H9 (cell line): ENCODE measurements at regions not wholly inside any gene's neighbourhood (a gene's known extent, or its start where the extent isn't known, plus 50 kb on each side); places are given as distances from the start of the nearest gene placed in this dataset.

ENCODE experiments used
- DNase-seq: peaks from one replicate; pipeline ENCODE4 v3.0.0-alpha.2; 2017
- H2AFZ ChIP-seq: one replicate; pipeline ENCODE4 v1.6.1; 2013; ENCODE audit warnings: mild to moderate bottlenecking, low read length, control low read depth, moderate library complexity
- H2AK5ac ChIP-seq: 2 replicates; pipeline ENCODE4 v1.6.1; 2013; ENCODE audit warnings: low read length, control low read depth, mixed read lengths; ENCODE audit not compliant: insufficient read length
- H2BK120ac ChIP-seq: one replicate; pipeline ENCODE4 v1.6.1; 2013; ENCODE audit warnings: low read depth, mild to moderate bottlenecking, low read length, control low read depth, inconsistent platforms; ENCODE audit not compliant: poor library complexity, severe bottlenecking
- H2BK12ac ChIP-seq: 2 replicates; pipeline ENCODE4 v1.6.1; 2013; ENCODE audit warnings: low read length, control low read depth, mixed read lengths, low read depth; ENCODE audit not compliant: insufficient read length
- H2BK15ac ChIP-seq: 2 replicates; pipeline ENCODE4 v1.6.1; 2013; ENCODE audit warnings: low read depth, low read length, control low read depth
- H2BK20ac ChIP-seq: one replicate; pipeline ENCODE4 v1.6.1; 2013; ENCODE audit warnings: low read depth, mild to moderate bottlenecking, low read length, control low read depth, inconsistent platforms; ENCODE audit not compliant: poor library complexity, severe bottlenecking
- H2BK5ac ChIP-seq: 2 replicates; pipeline ENCODE4 v1.6.1; 2013; ENCODE audit warnings: low read length, control low read depth, mixed read lengths; ENCODE audit not compliant: insufficient read length
- H3K14ac ChIP-seq: 2 replicates; pipeline ENCODE4 v1.6.1; 2013; ENCODE audit warnings: low read length, control low read depth; ENCODE audit not compliant: insufficient read depth
- H3K18ac ChIP-seq: 2 replicates; pipeline ENCODE4 v1.6.1; 2013; ENCODE audit warnings: low read depth, mild to moderate bottlenecking, mixed read lengths, low read length, control low read depth; ENCODE audit not compliant: insufficient read length
- H3K23ac ChIP-seq: 2 replicates; pipeline ENCODE4 v1.6.1; 2013; ENCODE audit warnings: low read length, control low read depth, mixed read lengths, low read depth; ENCODE audit not compliant: insufficient read length
- H3K23me2 ChIP-seq: 2 replicates; pipeline ENCODE4 v1.6.1; 2013; ENCODE audit warnings: low read depth, mild to moderate bottlenecking, mixed read lengths, low read length, control low read depth; ENCODE audit not compliant: insufficient read length, poor library complexity, severe bottlenecking
- H3K27ac ChIP-seq: 2 replicates; pipeline ENCODE4 v1.5.1; 2013; ENCODE audit warnings: low read length, control low read depth, mixed read lengths, low read depth; ENCODE audit not compliant: insufficient read length
- H3K27me3 ChIP-seq: 2 replicates; pipeline ENCODE4 v1.6.1; 2013; ENCODE audit warnings: low read length, control low read depth, inconsistent platforms; ENCODE audit not compliant: insufficient read depth
- H3K4ac ChIP-seq: 2 replicates; pipeline ENCODE4 v1.6.1; 2013; ENCODE audit warnings: low read depth, mild to moderate bottlenecking, control low read depth, inconsistent platforms, low read length, moderate library complexity
- H3K4me1 ChIP-seq: 2 replicates; pipeline ENCODE4 v1.6.1; 2013; ENCODE audit warnings: low read length, control low read depth, inconsistent platforms; ENCODE audit not compliant: insufficient read depth
- H3K4me2 ChIP-seq: 2 replicates; pipeline ENCODE4 v1.6.1; 2013; ENCODE audit warnings: low read length, control low read depth, mixed read lengths; ENCODE audit not compliant: insufficient read length, insufficient read depth
- H3K56ac ChIP-seq: 2 replicates; pipeline ENCODE4 v1.6.1; 2013; ENCODE audit warnings: low read depth, mild to moderate bottlenecking, mixed read lengths, low read length, control low read depth; ENCODE audit not compliant: insufficient read length
- H3K79me1 ChIP-seq: 2 replicates; pipeline ENCODE4 v1.6.1; 2013; ENCODE audit warnings: low read depth, mild to moderate bottlenecking, moderate library complexity, low read length, control low read depth, inconsistent platforms; ENCODE audit not compliant: insufficient read depth, poor library complexity, severe bottlenecking
- H3K79me2 ChIP-seq: 2 replicates; pipeline ENCODE4 v1.6.1; 2013; ENCODE audit warnings: low read length, control low read depth, inconsistent platforms; ENCODE audit not compliant: insufficient read depth
- H3K9ac ChIP-seq: 2 replicates; pipeline ENCODE4 v1.6.1; 2013; ENCODE audit warnings: low read length, control low read depth, mixed read lengths; ENCODE audit not compliant: insufficient read length; ENCODE audit errors: extremely low read depth
- H3K9me3 ChIP-seq: one replicate; pipeline ENCODE4 v1.6.1; 2013; ENCODE audit warnings: low read depth, low read length, inconsistent platforms; ENCODE audit not compliant: control insufficient read depth
- H3T11ph ChIP-seq: one replicate; pipeline ENCODE4 v1.6.1; 2013; ENCODE audit warnings: mild to moderate bottlenecking, low read length, control low read depth, inconsistent platforms
- H4K20me1 ChIP-seq: one replicate; pipeline ENCODE4 v1.6.1; 2013; ENCODE audit not compliant: control insufficient read depth, insufficient read length, insufficient read depth
- H4K5ac ChIP-seq: 2 replicates; pipeline ENCODE4 v1.6.1; 2013; ENCODE audit warnings: low read depth, mild to moderate bottlenecking, mixed read lengths, low read length, control low read depth; ENCODE audit not compliant: insufficient read length
- H4K8ac ChIP-seq: replicated peaks from 2 replicates; pipeline ENCODE4 v1.6.1; 2013; ENCODE audit warnings: low read length, control low read depth, mixed read lengths, low read depth; ENCODE audit not compliant: insufficient read length
- H4K91ac ChIP-seq: 2 replicates; pipeline ENCODE4 v1.6.1; 2013; ENCODE audit warnings: low read depth, mild to moderate bottlenecking, moderate library complexity, mixed read lengths, low read length, control low read depth; ENCODE audit not compliant: insufficient read length
- H3K27ac Mint-ChIP-seq, 3 experiments: 2 replicates in 2 of 3; 3 replicates in 1 of 3; pipeline ENCODE4 v1.8.0; 2020 to 2021; ENCODE audit warnings: mixed read lengths in 3 of 3, mild to moderate bottlenecking in 1 of 3, moderate library complexity in 1 of 3
- H3K27me3 Mint-ChIP-seq: 2 replicates; pipeline ENCODE4 v1.8.0; 2021; ENCODE audit warnings: low read depth, mild to moderate bottlenecking, moderate library complexity, mixed read lengths
- H3K36me3 Mint-ChIP-seq, 3 experiments: 2 replicates in 2 of 3; 3 replicates in 1 of 3; pipeline ENCODE4 v1.8.0; 2020 to 2021; ENCODE audit warnings: low read depth in 3 of 3, mixed read lengths in 3 of 3; ENCODE audit not compliant: insufficient read depth in 1 of 3
- H3K4me1 Mint-ChIP-seq, 2 experiments: 2 replicates each; pipeline ENCODE4 v1.8.0; 2020; ENCODE audit warnings: mixed read lengths in 2 of 2
- H3K4me3 Mint-ChIP-seq, 2 experiments: 2 replicates in 1 of 2; 3 replicates in 1 of 2; pipeline ENCODE4 v1.8.0; 2020 to 2021; ENCODE audit warnings: mild to moderate bottlenecking in 2 of 2, mixed read lengths in 2 of 2, moderate library complexity in 1 of 2
- H3K9me3 Mint-ChIP-seq, 2 experiments: 2 replicates in 1 of 2; 3 replicates in 1 of 2; pipeline ENCODE4 v1.8.0; 2020; ENCODE audit warnings: mild to moderate bottlenecking in 2 of 2, mixed read lengths in 2 of 2, moderate library complexity in 1 of 2
- CTCF ChIP-seq: fragments of 200-600 bp; sonication (generic); conservative IDR thresholded peaks from 3 replicates; pipeline ENCODE4 v1.8.0; 2021; ENCODE audit warnings: antibody characterized with exemption, mild to moderate bottlenecking
- WGBS: extraction: QIAGEN DNeasy Blood & Tissue Kit; methylation state at CpG from one replicate; pipeline ENCODE4 v1.1.7; 2013; ENCODE audit warnings: missing lambda C conversion rate, low lambda C conversion rate, mixed read lengths; ENCODE audit not compliant: insufficient read length; ENCODE audit errors: extremely low coverage; 5-methylcytosine and 5-hydroxymethylcytosine counted together

GRCh38 chr15:38150148-38150547 is 102.5 kb upstream of the SPRED1 start:
- no peak overlapping the region for H2BK15ac ChIP-seq
- H3K4me2 ChIP-seq: no peak overlapping the region
- H3K56ac ChIP-seq: no peak overlapping the region
- no peaks in the 10 kb centered on the region for H3K23me2 ChIP-seq
- H3K14ac ChIP-seq: no peak overlapping the region
- no peaks in the 10 kb centered on the region for H3K27me3 Mint-ChIP-seq
- no peaks in the 10 kb centered on the region for H3K4me1 ChIP-seq
- H3T11ph ChIP-seq: no peak overlapping the region
- no peak overlapping the region for H2BK12ac ChIP-seq
- H3K4ac ChIP-seq: no peak overlapping the region
- no peak overlapping the region for H3K4me3 Mint-ChIP-seq
- WGBS: no CpG with 5 or more reads among the region's 1 CpG
- no peak overlapping the region for H3K18ac ChIP-seq
- H2BK120ac ChIP-seq: no peak overlapping the region
- H3K4me1 Mint-ChIP-seq: peaks cover 4 to 5% of the 10 kb centered on the region in 2 experiments; a peak in 3 of 4 replicates
- H3K9ac ChIP-seq: no peak overlapping the region
- H4K91ac ChIP-seq: no peak overlapping the region
- H3K27ac ChIP-seq: no peak overlapping the region
- TF ChIP-seq CTCF: no peak
- H2BK5ac ChIP-seq: no peak overlapping the region
- H3K9me3 Mint-ChIP-seq: peaks cover 10 to 15% of the 10 kb centered on the region in 2 experiments; a peak in 4 of 5 replicates
- H3K27me3 ChIP-seq: no peaks in the 10 kb centered on the region
- H3K23ac ChIP-seq: no peak overlapping the region
- H3K27ac Mint-ChIP-seq: no peak overlapping the region
- H4K20me1 ChIP-seq: no peaks in the 10 kb centered on the region
- H4K8ac ChIP-seq: no peak overlapping the region
- no peak overlapping the region for H4K5ac ChIP-seq
- peaks cover 0 to 12% (median 0%) of the 10 kb centered on the region in 3 experiments; a peak in 3 of 7 replicates for H3K36me3 Mint-ChIP-seq
- H3K79me1 ChIP-seq: no peaks in the 10 kb centered on the region
- H2BK20ac ChIP-seq: no peak overlapping the region
- no peak overlapping the region for H2AK5ac ChIP-seq
- no peak for DNase-seq
- no peaks in the 10 kb centered on the region for H3K79me2 ChIP-seq
- no peaks in the 10 kb centered on the region for H3K9me3 ChIP-seq
- H2AFZ ChIP-seq: no peak overlapping the region
